PFSK-1 (cell line): ENCODE measurements at regions not wholly inside any gene's neighbourhood (a gene's known extent, or its start where the extent isn't known, plus 50 kb on each side); places are given as distances from the start of the nearest gene placed in this dataset.

ENCODE experiments used
- FOXP2 ChIP-seq: optimal IDR thresholded peaks from 2 replicates; pipeline ENCODE3; 2011; ENCODE audit warnings: borderline replicate concordance, control low read depth, inconsistent platforms; ENCODE audit not compliant: insufficient read depth; ENCODE audit errors: extremely low read length, extremely low read depth
- POLR2AphosphoS5 ChIP-seq: IDR thresholded peaks from 2 replicates; pipeline ENCODE4 v1.6.1; 2012; ENCODE audit warnings: low read depth, mild to moderate bottlenecking, control low read depth, low read length, moderate library complexity
- SIN3A ChIP-seq: IDR thresholded peaks from 2 replicates; pipeline ENCODE4 v1.6.1; 2012; ENCODE audit warnings: mild to moderate bottlenecking, low read length, moderate library complexity, borderline replicate concordance; ENCODE audit not compliant: insufficient read depth
- TAF1 ChIP-seq: IDR thresholded peaks from 2 replicates; pipeline ENCODE4 v1.6.1; 2012; ENCODE audit warnings: low read length, control low read depth, borderline replicate concordance; ENCODE audit not compliant: insufficient read depth
- TF ChIP-seq, protein P1 (sequence below), 2 experiments: IDR thresholded peaks; 2 replicates each; pipeline versions ENCODE4 v1.6.1 to v1.8.0; 2011 to 2012; ENCODE audit warnings: low read depth in 2 of 2, low read length in 2 of 2, control low read depth in 1 of 2, inconsistent platforms in 1 of 2, mild to moderate bottlenecking in 1 of 2, moderate library complexity in 1 of 2; ENCODE audit not compliant: insufficient read depth in 1 of 2

DNA sequence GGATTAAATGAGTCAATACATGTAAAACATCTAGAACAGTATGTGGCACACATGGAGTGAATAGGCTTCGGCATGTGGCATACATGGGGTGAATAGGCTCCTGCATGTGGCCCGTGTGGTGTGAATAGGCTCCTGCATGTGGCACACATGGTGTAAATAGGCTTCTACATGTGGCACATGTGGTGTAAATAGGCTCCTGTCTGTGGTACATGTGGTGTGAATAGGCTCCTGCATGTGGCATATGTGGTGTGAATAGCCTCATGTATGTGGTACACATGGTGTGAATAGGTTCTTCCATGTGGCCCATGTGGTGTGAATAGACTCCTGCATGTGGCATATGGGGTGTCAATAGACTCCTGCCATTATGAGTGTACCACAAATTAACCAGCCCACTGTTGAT is 219.1 kb upstream of the KIRREL3 start:
- TF ChIP-seq TAF1 (no peak), FOXP2 (no peak), SIN3A (no peak), POLR2AphosphoS5 (no peak)
- TF ChIP-seq, protein P1, sequence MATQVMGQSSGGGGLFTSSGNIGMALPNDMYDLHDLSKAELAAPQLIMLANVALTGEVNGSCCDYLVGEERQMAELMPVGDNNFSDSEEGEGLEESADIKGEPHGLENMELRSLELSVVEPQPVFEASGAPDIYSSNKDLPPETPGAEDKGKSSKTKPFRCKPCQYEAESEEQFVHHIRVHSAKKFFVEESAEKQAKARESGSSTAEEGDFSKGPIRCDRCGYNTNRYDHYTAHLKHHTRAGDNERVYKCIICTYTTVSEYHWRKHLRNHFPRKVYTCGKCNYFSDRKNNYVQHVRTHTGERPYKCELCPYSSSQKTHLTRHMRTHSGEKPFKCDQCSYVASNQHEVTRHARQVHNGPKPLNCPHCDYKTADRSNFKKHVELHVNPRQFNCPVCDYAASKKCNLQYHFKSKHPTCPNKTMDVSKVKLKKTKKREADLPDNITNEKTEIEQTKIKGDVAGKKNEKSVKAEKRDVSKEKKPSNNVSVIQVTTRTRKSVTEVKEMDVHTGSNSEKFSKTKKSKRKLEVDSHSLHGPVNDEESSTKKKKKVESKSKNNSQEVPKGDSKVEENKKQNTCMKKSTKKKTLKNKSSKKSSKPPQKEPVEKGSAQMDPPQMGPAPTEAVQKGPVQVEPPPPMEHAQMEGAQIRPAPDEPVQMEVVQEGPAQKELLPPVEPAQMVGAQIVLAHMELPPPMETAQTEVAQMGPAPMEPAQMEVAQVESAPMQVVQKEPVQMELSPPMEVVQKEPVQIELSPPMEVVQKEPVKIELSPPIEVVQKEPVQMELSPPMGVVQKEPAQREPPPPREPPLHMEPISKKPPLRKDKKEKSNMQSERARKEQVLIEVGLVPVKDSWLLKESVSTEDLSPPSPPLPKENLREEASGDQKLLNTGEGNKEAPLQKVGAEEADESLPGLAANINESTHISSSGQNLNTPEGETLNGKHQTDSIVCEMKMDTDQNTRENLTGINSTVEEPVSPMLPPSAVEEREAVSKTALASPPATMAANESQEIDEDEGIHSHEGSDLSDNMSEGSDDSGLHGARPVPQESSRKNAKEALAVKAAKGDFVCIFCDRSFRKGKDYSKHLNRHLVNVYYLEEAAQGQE (IDR thresholded peaks at IDR 0.05; ENCODE audit: insufficient read depth in 1 of 2, low read depth in 2 of 2, low read length in 2 of 2): no peak

- TF ChIP-seq SIN3A (no peak), TAF1 (no peak), POLR2AphosphoS5 (no peak), FOXP2 (no peak)
- TF ChIP-seq, protein P1 (IDR thresholded peaks at IDR 0.05; ENCODE audit: insufficient read depth in 1 of 2, low read depth in 2 of 2, low read length in 2 of 2): no peak
Measured at GRCh38 chr11:127218275-127218608, 217.7 kb upstream of the KIRREL3 start.

DNA sequence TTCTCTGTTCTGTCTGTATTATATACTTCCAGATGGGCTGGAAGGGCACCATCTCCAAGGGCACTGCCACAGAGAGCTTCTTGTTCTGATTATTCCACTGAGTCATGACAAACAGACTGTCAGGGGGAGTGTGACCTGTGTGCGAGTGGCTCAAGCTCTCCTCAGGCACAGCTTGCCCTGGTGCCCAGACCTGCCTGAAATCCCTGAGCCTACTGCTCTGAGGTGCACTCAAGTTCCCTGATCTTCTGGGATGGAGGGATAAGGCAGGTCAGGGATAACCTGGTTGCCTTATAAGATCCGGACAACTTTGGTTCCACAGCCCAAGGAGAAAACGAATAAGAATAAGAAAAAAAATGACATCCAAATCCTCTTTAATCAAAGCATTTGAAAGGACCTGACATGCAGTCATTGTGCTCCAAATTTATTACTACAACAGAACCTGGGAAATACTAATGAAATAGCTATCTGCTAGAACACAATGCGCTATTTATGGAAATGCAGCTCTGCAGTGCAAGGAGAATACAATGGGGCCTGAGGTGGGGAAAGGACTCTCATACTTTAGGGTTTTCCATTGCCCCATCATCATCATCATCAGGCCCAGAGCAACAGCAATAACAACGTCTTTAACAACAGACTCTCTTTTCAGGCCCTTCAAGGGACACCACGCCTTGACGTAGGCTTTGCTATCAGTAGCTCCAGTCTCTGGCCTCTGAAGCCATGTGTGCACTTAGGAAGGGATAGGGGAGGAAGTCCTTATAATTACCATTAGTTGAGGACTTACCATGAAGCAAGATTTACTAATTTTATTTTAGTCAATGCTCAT is 217.1 kb upstream of the KIRREL3 start:
- TF ChIP-seq FOXP2: no peak
- no peak for TF ChIP-seq SIN3A
- TF ChIP-seq POLR2AphosphoS5: no peak
- TF ChIP-seq, protein P1 (IDR thresholded peaks at IDR 0.05; ENCODE audit: insufficient read depth in 1 of 2, low read depth in 2 of 2, low read length in 2 of 2): no peak
- TF ChIP-seq TAF1: no peak

DNA sequence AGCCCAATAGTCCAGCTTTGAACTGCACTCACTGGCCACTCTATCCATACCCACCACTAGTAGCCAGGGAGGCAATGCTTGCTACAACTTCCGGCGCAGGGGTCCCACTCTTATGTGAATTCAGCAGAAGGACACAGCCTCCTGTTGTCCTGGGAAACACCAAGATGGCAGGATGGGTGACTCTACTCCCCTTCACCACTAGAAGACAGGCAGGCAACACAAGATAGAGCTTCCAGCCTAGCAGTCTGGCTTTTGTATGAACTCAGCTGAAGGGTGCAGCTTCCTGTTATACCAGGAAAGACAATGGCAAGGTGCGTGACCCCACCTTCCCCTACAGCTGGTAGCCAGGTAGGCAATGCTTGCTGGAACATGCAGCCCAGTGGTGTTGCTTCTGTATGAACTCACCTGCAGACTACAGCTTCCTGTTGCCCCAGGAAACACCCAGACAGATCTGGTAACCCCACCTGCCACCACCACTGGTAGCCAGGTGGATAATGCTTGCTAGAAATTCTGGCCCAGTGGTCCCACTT is 205.2 kb upstream of the KIRREL3 start:
- TF ChIP-seq TAF1 (no peak), FOXP2 (no peak), POLR2AphosphoS5 (no peak), SIN3A (no peak)
- TF ChIP-seq, protein P1 (IDR thresholded peaks at IDR 0.05; ENCODE audit: insufficient read depth in 1 of 2, low read depth in 2 of 2, low read length in 2 of 2): no peak
